ENCODE measurements at regions not wholly inside any gene's neighbourhood (a gene's known extent, or its start where the extent isn't known, plus 50 kb on each side); places are given as distances from the start of the nearest gene placed in this dataset.
A peak's percentile ranks its signal among the peaks of the same experiment; 100 is the strongest.

- H3K9me3 Mint-ChIP-seq (ENCODE audit: unreplicated experiment) = no peaks in the 10 kb centered on the region
- peak; percentile 17 for DNase-seq (ENCODE audit: low spot score)
- H3K4me3 Mint-ChIP-seq (ENCODE audit: unreplicated experiment) = no peak overlapping the region
- no peak for TF ChIP-seq CTCF (IDR thresholded peaks at IDR 0.05; ENCODE audit: unreplicated experiment)
- H3K4me1 Mint-ChIP-seq (ENCODE audit: unreplicated experiment) = peaks cover 20% of the 10 kb centered on the region
- H3K27me3 Mint-ChIP-seq (ENCODE audit: unreplicated experiment) = no peaks in the 10 kb centered on the region
- H3K36me3 Mint-ChIP-seq (ENCODE audit: low read depth, unreplicated experiment) = no peaks in the 10 kb centered on the region
- H3K27ac Mint-ChIP-seq (ENCODE audit: unreplicated experiment) = peak overlapping the region; percentile 72
Measured at GRCh38 chr4:75248770-75249407, 265.3 kb downstream of the RCHY1 start.

- no peak for TF ChIP-seq CTCF (IDR thresholded peaks at IDR 0.05; ENCODE audit: unreplicated experiment)
- Mint-ChIP-seq H3K4me1 (ENCODE audit: unreplicated experiment) (peaks cover 16% of the 10 kb centered on the region), H3K27ac (ENCODE audit: unreplicated experiment) (no peak overlapping the region), H3K4me3 (ENCODE audit: unreplicated experiment) (no peak overlapping the region), H3K36me3 (ENCODE audit: low read depth, unreplicated experiment) (no peaks in the 10 kb centered on the region), H3K27me3 (ENCODE audit: unreplicated experiment) (no peaks in the 10 kb centered on the region), H3K9me3 (ENCODE audit: unreplicated experiment) (no peaks in the 10 kb centered on the region)
- DNase-seq (ENCODE audit: low spot score) = no peak
Measured at GRCh38 chr4:75244325-75244724, 269.9 kb downstream of the RCHY1 start.

GRCh38 chr4:75243570-75243969 is 270.6 kb downstream of the RCHY1 start:
- Mint-ChIP-seq H3K27me3 (ENCODE audit: unreplicated experiment) (no peaks in the 10 kb centered on the region), H3K9me3 (ENCODE audit: unreplicated experiment) (no peaks in the 10 kb centered on the region), H3K27ac (ENCODE audit: unreplicated experiment) (no peak overlapping the region), H3K4me3 (ENCODE audit: unreplicated experiment) (no peak overlapping the region), H3K4me1 (ENCODE audit: unreplicated experiment) (peaks cover 8% of the 10 kb centered on the region), H3K36me3 (ENCODE audit: low read depth, unreplicated experiment) (no peaks in the 10 kb centered on the region)
- no peak for TF ChIP-seq CTCF (IDR thresholded peaks at IDR 0.05; ENCODE audit: unreplicated experiment)
- DNase-seq (ENCODE audit: low spot score) = no peak

- H3K4me1 Mint-ChIP-seq (ENCODE audit: unreplicated experiment) = no peaks in the 10 kb centered on the region
- no peaks in the 10 kb centered on the region for H3K27me3 Mint-ChIP-seq (ENCODE audit: unreplicated experiment)
- H3K4me3 Mint-ChIP-seq (ENCODE audit: unreplicated experiment) = no peak overlapping the region
- H3K36me3 Mint-ChIP-seq (ENCODE audit: low read depth, unreplicated experiment) = no peaks in the 10 kb centered on the region
- TF ChIP-seq CTCF (IDR thresholded peaks at IDR 0.05; ENCODE audit: unreplicated experiment) = no peak
- H3K27ac Mint-ChIP-seq (ENCODE audit: unreplicated experiment) = no peak overlapping the region
- no peaks in the 10 kb centered on the region for H3K9me3 Mint-ChIP-seq (ENCODE audit: unreplicated experiment)
- DNase-seq (ENCODE audit: low spot score) = no peak
Measured at GRCh38 chr4:75235359-75235951, 278.7 kb downstream of the RCHY1 start.

GRCh38 chr4:75232546-75232945 is 281.7 kb downstream of the RCHY1 start:
- H3K9me3 Mint-ChIP-seq (ENCODE audit: unreplicated experiment) = no peaks in the 10 kb centered on the region
- no peak for TF ChIP-seq CTCF (IDR thresholded peaks at IDR 0.05; ENCODE audit: unreplicated experiment)
- H3K27ac Mint-ChIP-seq (ENCODE audit: unreplicated experiment) = no peak overlapping the region
- no peaks in the 10 kb centered on the region for H3K36me3 Mint-ChIP-seq (ENCODE audit: low read depth, unreplicated experiment)
- no peaks in the 10 kb centered on the region for H3K4me1 Mint-ChIP-seq (ENCODE audit: unreplicated experiment)
- no peak overlapping the region for H3K4me3 Mint-ChIP-seq (ENCODE audit: unreplicated experiment)
- no peaks in the 10 kb centered on the region for H3K27me3 Mint-ChIP-seq (ENCODE audit: unreplicated experiment)
- DNase-seq (ENCODE audit: low spot score) = no peak
